ENCODE measurements at regions not wholly inside any gene's neighbourhood (a gene's known extent, or its start where the extent isn't known, plus 50 kb on each side); places are given as distances from the start of the nearest gene placed in this dataset.

DNA sequence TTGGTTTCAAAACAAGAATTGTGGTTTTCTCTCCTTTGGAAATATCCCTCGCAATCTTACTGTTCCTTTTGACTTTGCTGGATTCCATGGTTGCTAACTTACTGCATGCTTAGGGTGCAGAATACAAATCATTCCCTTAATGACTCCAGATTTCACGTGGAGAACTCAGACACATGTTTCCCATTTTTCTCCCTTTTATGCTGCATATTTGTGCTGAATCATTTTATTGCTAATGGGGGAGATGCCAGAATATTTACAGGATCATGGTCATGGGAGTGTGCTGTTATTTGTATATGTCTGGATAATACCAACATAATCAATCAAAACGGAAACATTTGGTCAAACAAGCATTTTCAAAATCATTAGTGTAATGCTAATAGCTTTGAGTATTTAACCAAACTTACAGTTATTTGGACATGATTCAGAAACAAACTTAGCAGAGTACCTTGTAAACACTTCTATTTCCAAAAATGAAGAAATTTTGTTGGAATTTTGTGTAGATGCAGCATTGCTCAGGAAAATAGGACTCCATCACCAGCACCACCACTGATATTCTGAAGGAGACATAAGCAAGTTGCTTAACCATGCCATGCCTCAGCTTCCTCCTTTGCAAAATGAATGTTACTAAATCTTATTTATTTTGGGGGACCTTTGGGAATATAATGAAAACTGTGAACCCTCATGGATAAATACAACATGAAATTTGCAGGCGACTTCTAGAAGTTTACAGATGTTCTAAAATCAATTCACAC, 122.5 kb upstream of the RND3 start:
- no peak for TF ChIP-seq POLR2A (IDR thresholded peaks at IDR 0.05; ENCODE audit: extremely low read depth, insufficient read length)
- TF ChIP-seq, protein P1, sequence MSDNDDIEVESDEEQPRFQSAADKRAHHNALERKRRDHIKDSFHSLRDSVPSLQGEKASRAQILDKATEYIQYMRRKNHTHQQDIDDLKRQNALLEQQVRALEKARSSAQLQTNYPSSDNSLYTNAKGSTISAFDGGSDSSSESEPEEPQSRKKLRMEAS (IDR thresholded peaks at IDR 0.05; ENCODE audit: low read depth, low read length), result no peak
- TF ChIP-seq, protein P2, sequence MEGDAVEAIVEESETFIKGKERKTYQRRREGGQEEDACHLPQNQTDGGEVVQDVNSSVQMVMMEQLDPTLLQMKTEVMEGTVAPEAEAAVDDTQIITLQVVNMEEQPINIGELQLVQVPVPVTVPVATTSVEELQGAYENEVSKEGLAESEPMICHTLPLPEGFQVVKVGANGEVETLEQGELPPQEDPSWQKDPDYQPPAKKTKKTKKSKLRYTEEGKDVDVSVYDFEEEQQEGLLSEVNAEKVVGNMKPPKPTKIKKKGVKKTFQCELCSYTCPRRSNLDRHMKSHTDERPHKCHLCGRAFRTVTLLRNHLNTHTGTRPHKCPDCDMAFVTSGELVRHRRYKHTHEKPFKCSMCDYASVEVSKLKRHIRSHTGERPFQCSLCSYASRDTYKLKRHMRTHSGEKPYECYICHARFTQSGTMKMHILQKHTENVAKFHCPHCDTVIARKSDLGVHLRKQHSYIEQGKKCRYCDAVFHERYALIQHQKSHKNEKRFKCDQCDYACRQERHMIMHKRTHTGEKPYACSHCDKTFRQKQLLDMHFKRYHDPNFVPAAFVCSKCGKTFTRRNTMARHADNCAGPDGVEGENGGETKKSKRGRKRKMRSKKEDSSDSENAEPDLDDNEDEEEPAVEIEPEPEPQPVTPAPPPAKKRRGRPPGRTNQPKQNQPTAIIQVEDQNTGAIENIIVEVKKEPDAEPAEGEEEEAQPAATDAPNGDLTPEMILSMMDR (IDR thresholded peaks at IDR 0.05; ENCODE audit: low read depth, low read length), result no peak

Measured in NB4 (cell line).